ENCODE measurements at regions not wholly inside any gene's neighbourhood (a gene's known extent, or its start where the extent isn't known, plus 50 kb on each side); places are given as distances from the start of the nearest gene placed in this dataset.

- TF ChIP-seq POLR2AphosphoS5 (IDR thresholded peaks at IDR 0.05) (no peak), EP300 (IDR thresholded peaks at IDR 0.05) (no peak)
Measured at GRCh38 chrX:15016051-15016450, 142.8 kb downstream of the MOSPD2 start.
